GM18909 (cell line): ENCODE measurements at regions not wholly inside any gene's neighbourhood (a gene's known extent, or its start where the extent isn't known, plus 50 kb on each side); places are given as distances from the start of the nearest gene placed in this dataset.
"Not testable (repeated sequence)": the region's sequence is repeated elsewhere in the genome, so short reads cannot be mapped to it uniquely, and the experiment has no call there.

ENCODE experiments used
- ATAC-seq: cut with Tn5 transposase; IDR thresholded peaks from one replicate; pipeline ENCODE4 v1.9.1; 2021; ENCODE audit warnings: mild to moderate bottlenecking; ENCODE audit not compliant: unreplicated experiment, poor library complexity

DNA sequence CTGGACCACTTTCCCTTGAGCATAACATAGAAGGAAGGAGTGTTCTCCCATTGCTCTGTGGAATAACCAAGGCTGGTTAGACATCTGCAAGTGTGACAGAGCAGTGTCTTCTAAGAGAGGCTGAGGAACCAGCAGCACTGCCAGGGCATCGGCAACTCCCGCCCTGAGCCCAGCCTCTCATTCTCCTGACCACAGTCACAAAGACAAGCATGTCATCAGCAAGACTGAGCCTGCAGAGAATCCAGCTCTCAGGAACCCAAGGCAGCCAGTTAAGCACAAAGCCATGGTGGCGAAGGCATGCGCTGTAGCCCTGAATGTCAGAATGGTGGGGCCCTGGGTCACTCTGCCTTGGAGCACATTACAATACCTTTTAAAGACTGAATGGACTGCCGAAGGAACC lies 253.9 kb downstream of the AGTPBP1 start:
- no peak for ATAC-seq

DNA sequence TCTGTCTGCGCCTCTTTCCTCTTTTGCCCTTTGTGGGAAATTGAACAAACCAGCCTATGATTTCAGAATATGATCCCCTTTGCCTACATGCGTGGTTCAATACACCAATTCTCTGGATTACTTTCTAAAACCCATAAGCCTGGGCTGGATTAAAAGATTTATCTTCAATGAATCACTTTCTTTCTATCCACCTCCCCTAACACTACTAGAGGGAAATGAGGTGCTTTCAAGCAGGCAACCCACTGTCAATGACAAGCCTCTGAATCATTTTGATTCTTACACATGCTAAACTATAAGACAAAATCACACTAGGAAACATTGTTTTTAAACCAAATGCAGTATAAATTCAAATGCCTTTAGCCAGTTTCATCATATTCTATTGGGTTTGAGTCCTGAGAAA lies 257.5 kb downstream of the AGTPBP1 start:
- ATAC-seq = no peak

DNA sequence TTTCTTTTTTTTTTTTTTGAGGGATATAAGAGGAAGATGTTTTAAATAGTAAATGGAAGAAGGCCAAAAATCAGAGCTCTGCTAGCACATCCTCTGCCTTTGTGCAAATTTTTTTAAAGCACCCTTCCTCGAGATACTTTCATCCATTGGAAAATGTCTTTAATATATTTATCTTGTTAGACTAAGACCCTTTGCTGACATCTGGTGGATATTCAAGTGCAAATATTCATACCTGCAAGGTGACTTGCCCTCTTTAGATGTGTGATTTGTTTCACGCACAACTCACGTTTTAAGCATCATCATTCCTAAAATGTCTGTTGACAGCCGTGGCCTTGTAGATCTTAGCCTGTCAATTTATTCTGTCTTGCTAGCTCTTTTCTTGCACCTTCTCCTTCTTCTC lies 258.5 kb downstream of the AGTPBP1 start:
- no peak for ATAC-seq

DNA sequence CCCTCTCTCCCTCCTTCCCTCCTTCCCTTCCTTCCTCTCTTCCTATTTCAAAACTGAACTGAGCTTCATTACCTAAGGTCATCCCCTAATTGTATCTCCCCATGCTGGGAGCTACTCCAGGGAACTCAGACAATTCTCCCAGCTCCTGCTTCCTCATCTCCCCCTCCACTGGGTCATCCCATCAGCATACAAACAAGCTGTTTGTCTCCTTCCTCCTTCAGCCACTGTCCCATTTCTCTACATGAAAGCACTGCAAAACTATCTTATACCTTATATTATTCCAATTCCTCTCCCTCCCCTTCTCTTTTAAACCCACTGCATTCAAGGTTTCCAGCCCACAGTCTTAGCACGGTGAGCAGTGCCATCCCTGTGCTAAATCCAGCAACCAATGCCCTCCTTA lies 262.4 kb downstream of the AGTPBP1 start:
- no peak for ATAC-seq

DNA sequence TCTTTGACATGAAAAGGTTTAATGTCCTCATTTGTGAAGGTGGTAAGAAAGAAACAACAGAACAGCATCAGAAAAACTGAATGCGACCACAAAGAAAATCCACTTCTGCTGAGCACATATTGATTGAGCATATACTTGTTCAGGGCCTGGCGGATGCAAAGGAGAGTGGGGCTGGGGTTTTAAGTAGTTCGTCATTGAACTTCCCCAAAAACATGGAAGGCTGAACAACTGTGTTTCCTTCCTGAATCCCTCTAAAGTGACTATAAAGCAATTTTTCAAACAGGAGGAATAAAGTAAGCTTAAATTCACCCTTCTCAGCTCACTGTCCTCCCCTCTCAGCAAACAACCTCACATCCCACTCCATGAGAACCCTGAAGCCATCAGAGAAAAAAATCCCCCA lies 262.9 kb downstream of the AGTPBP1 start:
- no peak for ATAC-seq

DNA sequence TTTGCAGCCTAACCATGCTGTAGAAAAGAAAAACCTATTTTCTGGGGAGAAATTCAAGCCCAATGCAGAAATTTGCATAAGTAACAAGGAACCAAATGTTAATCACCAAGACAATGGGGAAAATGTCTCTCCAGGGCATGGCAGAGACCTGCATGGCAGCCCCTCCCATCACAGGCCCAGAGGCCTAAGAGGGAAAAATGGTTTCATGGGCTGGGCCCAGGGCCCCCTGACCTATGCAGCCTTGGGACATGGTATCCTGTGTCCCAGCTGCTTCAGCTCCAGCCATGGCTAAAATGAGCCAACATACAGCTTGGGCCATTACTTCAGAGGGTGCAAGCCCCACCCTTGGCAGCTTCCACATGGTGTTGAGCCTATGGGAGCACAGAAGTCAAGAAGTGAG lies 266.9 kb downstream of the AGTPBP1 start:
- ATAC-seq = not testable (repeated sequence)

DNA sequence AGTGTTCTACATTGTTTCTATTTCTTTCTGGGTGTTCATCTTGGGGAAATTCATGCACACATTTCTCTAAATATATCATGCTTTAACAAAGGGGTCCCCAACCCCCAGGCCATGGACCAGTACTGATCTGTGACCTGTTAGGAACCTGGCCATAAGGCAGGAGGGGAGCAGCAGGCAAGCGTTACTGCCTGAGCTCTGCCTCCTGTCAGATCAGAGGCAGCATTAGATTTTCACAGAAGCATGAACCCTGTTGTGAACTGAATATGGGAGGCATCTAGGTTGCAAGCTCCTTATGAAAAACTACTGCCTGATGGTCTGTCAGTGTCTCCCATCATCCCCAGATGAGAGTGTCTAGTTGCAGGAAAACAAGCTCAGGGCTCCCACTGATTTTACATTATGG lies 270.0 kb downstream of the AGTPBP1 start:
- no peak for ATAC-seq

DNA sequence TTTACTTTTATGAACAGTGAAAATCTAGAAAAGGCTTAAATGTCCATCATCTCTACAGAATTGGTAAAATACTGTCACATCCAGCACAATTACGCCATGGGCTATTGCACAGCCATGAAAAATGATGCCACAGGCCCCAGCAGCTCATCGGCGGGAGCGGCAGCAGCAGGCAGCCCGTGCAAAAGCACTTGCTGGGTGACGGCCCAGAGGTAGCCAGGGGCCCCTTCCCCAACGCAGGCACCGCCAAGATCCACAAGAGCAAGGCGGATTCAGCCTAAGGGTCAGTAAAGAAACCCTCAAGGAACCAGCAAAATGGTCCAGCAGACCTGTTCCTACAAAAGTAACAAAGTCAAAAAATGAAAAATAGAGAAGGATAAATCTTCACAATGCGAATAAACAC lies 272.7 kb downstream of the AGTPBP1 start:
- no peak for ATAC-seq

DNA sequence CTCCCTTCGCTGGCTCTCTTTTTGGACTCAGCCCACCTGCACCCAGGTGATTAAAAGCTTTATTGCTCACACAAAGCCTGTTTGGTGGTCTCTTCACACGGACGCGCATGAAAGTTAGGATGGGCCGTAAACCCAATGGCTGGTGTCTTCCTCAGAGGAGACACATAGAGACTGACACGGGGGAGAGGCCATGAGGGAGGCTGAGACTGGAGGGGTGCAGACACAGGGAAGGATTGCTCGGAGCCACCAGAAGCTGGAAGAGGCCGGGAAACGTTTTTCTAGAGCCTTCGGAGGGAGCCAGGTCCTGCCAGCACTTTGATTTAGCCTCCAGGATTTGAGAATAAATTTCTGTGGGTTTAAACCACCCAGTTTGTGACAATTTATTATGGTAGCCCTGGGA lies 274.9 kb downstream of the AGTPBP1 start:
- no peak for ATAC-seq

DNA sequence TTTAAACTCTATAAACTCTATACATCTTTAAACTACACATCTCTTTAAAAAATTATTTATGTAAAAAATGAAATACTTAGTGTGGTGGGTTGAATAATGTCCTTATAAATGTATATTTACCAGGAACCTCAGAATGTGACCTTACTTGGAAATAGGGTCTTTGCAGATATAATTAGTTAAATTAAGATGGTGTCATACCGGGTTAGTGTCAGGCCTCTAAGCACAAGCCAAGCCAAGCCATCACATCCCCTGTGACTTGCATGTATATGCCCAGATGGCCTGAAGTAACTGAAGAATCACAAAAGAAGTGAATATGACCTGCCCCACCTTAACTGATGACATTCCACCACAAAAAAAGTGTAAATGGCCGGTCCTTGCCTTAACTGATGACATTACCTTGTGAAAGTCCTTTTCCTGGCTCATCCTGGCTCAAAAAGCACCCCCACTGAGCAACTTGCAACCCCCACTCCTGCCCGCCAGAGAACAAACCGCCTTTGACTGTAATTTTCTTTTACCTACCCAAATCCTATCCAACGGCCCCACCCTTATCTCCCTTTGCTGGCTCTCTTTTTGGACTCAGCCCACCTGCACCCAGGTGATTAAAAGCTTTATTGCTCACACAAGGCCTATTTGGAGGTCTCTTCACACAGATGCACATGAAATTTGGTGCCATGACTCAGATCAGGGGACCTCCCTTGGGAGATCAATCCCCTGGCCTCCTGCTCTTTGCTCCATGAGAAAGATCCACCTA lies 283.5 kb downstream of the AGTPBP1 start:
- not testable (repeated sequence) for ATAC-seq

DNA sequence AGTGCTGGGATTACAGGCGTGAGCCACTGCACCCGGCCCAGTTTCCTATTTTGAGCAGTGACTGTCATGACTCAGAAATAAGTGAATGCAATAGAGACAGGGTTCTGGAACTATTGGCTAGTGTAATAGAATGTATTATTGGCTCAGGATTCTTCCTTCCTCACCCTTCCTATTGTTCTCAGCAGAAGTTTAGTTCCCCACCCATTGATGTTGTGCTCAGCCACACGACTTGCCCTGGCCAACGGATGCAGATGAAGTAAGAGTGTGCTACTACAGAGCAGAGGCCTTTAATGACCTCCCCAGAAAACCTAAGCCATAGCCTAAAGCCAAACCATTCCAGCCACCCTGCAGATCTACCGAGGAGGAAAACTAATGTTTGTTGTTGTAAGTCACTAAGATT lies 287.9 kb downstream of the AGTPBP1 start:
- no peak for ATAC-seq

DNA sequence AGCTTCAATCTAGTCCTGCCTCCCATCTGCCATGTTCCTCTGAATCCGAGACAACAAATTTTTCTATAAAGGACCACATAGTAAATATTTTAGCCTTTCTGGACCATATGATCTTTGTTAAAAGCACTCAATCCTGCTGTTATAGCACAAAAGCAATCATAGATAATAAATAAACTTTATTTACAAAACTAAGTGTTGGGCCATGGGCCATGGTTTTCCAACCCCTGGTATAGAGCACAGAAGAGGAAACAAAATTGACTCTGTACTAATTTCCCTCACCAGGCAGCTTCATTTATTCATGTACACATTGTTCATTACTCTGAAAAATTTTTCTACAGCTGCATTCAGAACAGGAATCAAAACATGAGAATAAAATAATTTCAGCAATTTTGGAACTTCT lies 288.9 kb downstream of the AGTPBP1 start:
- no peak for ATAC-seq

DNA sequence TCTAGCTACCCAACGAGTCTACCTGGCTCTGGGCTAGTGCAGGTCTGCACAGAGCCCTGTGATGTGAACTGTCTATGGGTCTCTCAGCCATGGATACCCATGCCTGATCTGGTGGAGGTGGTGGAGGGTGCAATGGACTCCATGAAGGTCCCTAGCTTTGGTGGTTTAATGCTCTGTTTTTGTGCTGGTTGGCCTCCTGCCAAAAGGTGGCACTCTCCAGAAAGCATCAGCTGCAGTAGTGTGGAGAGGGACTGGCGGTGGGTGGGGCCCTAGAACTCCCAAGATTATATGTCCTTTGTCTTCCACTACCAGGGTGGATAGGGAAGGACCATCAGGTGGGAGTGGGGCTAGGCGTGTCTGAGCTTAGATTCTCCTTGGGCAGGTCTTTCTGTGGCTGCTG lies 290.1 kb downstream of the AGTPBP1 start:
- ATAC-seq = no peak

DNA sequence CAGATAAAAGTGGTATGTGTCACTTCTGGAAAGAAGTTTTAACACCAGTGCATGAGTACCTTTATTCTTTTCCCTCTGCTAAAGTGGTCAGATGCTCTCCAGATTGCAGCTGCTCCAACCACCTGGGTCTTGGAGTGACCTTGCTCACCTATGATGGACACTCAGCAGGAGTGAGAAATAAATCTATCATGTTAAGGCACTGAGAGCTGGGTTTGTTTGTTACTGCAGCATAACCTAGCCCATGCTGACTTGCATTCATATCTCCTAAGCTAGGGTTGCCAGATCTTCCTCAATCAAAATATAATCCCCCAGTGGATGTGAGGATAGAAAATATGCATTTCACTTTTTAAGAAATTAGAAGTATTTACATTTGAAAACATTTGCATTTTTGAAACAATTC lies 295.9 kb downstream of the AGTPBP1 start:
- no peak for ATAC-seq

DNA sequence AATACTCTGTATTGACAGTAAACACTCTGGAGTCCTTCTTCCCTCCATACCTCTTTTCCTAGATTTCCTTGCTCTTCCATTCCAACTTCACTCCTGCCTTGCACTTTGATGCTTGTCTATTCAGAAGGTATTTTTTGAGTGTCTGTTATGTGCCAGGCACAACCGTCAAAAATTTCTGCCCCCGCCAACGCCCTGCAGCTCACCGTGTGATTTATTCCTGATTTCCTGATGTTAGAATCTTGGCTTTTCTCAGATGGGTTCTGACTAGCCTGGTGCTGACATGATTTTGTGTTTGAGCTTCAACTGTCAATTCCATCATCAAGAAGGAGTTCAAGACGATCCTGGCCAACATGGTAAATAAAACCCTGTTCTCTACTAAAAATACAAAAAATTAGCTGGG lies 297.5 kb downstream of the AGTPBP1 start:
- no peak for ATAC-seq

DNA sequence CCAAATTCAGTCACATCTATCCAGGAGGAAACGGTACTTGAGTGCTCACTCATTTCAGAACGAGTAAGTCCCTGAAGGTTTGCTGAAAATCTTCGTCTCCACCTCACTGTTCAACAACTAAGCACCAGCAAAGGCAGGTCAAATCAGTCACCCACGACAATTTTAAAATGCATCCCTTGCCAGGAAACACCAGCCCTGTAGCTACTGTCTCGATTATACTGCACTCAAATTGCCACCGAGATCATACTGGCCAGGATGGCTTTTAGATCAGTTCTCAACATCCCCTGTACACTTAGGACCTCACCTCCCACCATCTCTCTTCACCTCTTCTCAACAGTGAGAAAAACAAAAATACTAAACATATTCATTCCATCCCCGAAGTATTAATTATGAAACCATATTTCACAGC lies 298.6 kb downstream of the AGTPBP1 start:
- ATAC-seq = peak; percentile 70

DNA sequence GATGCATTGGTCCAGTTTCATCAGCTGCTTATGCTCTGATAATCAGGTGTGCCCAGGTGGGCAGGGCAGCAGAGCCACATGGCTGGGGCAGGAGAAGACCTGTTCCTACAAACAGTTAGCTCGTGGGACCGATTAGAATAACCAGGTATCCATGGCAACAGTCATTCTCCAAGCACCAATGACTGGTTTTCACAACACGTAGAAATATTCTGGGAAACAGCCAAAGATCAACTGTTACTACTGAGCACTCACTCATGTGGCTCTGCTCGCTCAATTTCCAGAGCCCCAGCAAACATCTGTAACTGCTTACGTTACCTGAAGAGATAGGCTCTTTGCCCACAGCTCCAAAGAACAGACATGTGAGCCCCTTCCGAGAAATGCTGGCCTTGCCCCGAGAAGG lies 302.0 kb downstream of the AGTPBP1 start:
- no peak for ATAC-seq

DNA sequence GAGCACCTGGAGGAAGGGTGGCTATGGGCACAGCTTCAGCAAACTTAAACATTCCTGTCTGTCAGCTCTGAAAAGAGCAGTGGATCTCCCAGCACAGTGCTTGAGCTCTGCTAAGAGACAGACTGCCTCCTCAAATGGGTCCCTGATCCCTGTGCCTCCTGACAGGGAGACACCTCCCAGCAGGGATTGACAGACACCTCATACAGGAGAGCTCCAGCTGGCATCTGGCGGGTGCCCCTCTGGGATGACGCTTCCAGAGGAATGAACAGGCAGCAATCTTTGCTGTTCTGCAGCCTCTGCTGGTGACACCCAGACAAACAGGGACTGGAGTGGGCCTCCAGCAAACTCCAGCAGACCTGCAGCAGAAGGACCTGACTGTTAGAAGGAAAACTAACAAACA lies 307.8 kb downstream of the AGTPBP1 start:
- not testable (repeated sequence) for ATAC-seq

DNA sequence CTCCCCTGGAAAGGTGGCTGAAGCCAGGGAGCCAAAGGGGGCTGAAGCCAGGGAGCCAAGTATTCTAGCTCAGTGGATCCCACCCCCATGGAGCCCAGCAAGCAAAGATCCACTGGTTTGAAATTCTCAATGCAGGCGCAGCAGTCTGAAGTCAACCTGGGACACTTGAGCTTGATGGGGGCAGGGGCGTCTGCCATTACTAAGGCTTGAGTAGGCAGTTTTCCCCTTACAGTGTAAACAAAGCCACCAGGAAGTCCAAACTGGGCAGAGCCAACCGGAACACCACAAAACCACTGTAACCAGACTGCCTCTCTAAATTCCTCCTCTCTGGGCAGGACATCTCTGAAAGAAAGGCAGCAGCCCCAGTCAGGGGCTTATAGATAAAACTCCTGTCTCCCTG lies 308.2 kb downstream of the AGTPBP1 start:
- not testable (repeated sequence) for ATAC-seq

DNA sequence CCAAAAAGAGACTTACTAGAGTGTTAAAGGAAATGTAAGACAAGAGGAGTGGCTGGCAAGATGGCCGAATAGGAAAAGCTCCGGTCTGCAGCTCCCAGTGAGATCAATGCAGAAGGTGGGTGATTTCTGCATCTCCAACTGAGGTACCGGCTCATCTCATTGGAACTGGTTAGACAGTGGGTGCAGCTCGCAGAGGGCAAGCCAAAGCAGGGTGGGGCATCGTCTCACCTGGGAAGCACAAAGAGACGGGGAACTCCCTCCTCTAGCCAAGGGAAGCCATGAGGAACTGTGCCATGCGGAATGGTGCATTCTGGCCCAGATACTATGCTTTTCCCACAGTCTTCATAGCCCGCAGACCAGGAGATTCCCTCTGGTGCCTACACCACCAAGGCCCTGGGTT lies 308.7 kb downstream of the AGTPBP1 start:
- ATAC-seq = no peak

DNA sequence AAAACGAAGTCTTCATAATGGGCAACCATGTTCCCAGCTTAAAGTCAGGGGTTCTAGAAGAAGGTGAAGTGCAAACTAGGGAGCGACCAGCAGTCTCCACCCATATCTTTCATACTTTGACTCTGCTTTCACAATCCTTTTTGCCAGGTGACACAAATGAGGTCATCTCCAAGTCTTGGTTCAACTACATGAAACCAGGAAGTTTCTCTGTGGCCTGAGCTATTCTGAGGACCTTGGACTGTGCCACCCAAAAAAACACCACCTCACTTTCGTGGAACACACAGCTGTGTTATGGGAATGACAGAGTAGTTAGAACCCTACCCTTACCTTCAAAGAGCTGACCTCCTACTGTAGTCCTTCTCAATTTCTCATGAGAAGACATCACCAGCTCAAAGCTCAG lies 309.2 kb downstream of the AGTPBP1 start:
- ATAC-seq = no peak

DNA sequence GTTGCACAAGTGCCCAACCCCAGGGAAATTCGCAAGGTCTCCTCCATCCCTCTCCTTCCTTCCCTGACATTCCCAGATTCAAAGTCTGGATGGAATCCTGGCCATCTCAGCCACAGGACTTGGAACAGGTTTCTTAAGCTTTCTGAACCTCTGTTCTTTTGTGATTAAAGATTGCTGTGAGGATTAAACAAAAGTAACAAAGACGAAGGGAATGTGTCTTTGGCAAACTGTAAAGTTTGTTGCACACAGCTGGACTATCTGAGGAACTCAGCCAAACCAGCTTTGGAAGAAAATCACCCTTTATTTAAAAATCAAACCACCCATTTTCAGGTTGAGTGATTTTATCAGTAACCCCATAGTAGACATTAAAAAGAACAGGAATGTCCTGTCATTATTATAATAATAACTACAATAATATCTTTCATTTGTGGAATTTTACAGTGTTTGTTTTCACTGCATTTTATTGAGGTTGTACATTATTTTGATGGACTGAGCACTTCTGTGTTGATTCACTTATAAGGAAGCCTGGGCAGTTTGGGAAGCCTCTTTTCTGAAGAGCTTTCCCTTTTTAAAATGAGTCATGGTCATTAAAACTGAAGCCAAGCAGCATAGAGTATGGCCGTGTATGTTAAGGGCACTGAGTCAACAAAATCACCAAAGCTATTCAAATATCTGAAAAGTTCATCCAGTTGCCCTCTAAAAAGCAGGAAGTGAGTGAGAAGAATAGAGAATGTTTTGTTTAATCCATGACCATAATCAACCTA lies 310.2 kb downstream of the AGTPBP1 start:
- ATAC-seq = no peak
